ENCODE measurements at regions not wholly inside any gene's neighbourhood (a gene's known extent, or its start where the extent isn't known, plus 50 kb on each side); places are given as distances from the start of the nearest gene placed in this dataset.

- TF ChIP-seq ETV6 (conservative IDR thresholded peaks at IDR 0.05 in 1 of 2, IDR thresholded peaks at IDR 0.05 in 1 of 2; ENCODE audit: borderline replicate concordance in 1 of 2, low read depth in 1 of 2): no peak
These were observed 1574.0 kb downstream of the MAT2B start (continued) for GRCh38 chr5:165079389-165079788.

GRCh38 chr5:165083394-165083793 lies 1578.0 kb downstream of the MAT2B start:
- ChIA-PET SMC1A (ENCODE audit: uncharacterized antibody, unreplicated experiment) (interaction anchor here (1.3 kb wide), 1 partner anchor 67 kb away, joined by 4 read pairs; no protein-coding TSS in a partner anchor), RAD21 (ENCODE audit: unreplicated experiment) (no interaction called here), POLR2A (no interaction called here), CTCF (interaction anchor here (0.8 kb wide), 1 partner anchor 123 kb away, joined by 3 read pairs; no protein-coding TSS in a partner anchor)
- TF ChIP-seq ZZZ3 (IDR thresholded peaks at IDR 0.05; ENCODE audit: control insufficient read depth, insufficient read length, low read depth) (no peak), ZNF384 (IDR thresholded peaks at IDR 0.05; ENCODE audit: borderline replicate concordance, low read depth, low read length) (no peak), RFX5 (IDR thresholded peaks at IDR 0.05; ENCODE audit: low read depth, low read length) (no peak), CREB1 (IDR thresholded peaks at IDR 0.05; ENCODE audit: low read depth) (no peak), MAX (IDR thresholded peaks at IDR 0.05; ENCODE audit: low read depth, low read length) (no peak), ETV6 (conservative IDR thresholded peaks at IDR 0.05 in 1 of 2, IDR thresholded peaks at IDR 0.05 in 1 of 2; ENCODE audit: borderline replicate concordance in 1 of 2, low read depth in 1 of 2) (no peak), NR2C2 (IDR thresholded peaks at IDR 0.05; ENCODE audit: borderline replicate concordance, control insufficient read depth, insufficient read length, low read depth) (no peak), IRF3 (IDR thresholded peaks at IDR 0.05) (no peak), POLR2AphosphoS2 (IDR thresholded peaks at IDR 0.05; ENCODE audit: low read depth, low read length) (no peak), PBX3 (IDR thresholded peaks at IDR 0.05; ENCODE audit: insufficient replicate concordance, low read depth, low read length) (no peak), ATF7 (IDR thresholded peaks at IDR 0.05; ENCODE audit: low read depth) (no peak)
- H2AFZ ChIP-seq (ENCODE audit: control insufficient read depth, low read depth, low read length): no peak overlapping the region
- DNase-seq (ENCODE audit: low read depth, low spot score) (no peak), FAIRE-seq (no peak), ATAC-seq (no peak)
- no peaks in the 10 kb centered on the region for H3K79me2 ChIP-seq (ENCODE audit: control insufficient read depth, insufficient read depth, low read length)
- in situ Hi-C loops (cut with MboI) (no loop called here), intact Hi-C loops (cut with micrococcal nuclease; ENCODE audit: unreplicated experiment) (no loop called here)
- H3K36me3 ChIP-seq (ENCODE audit: control insufficient read depth in 2 of 2, insufficient read depth in 2 of 2, low read length in 1 of 2): no peaks in the 10 kb centered on the region
- H3K4me1 ChIP-seq (ENCODE audit: control insufficient read depth, insufficient read depth, low read length): no peaks in the 10 kb centered on the region
- no TSS peak for BruUV-seq (replicated peaks)
- no peaks in the 10 kb centered on the region for H4K20me1 ChIP-seq (ENCODE audit: control insufficient read depth, insufficient read depth)
- no peak overlapping the region for H3K27ac ChIP-seq (ENCODE audit: control insufficient read depth, insufficient read depth)
- H3K27me3 ChIP-seq (replicated peaks in 1 of 2; ENCODE audit: control insufficient read depth in 2 of 2, insufficient read depth in 2 of 2, low read length in 1 of 2): no peaks in the 10 kb centered on the region
- H3K9me3 ChIP-seq (replicated peaks; ENCODE audit: control insufficient read depth, insufficient read depth, low read length): no peaks in the 10 kb centered on the region
- H3K4me2 ChIP-seq (ENCODE audit: control insufficient read depth, insufficient read depth): no peak overlapping the region
- H3K4me3 ChIP-seq: no peak overlapping the region
- WGBS (ENCODE audit: insufficient coverage, insufficient replicate concordance, low lambda C conversion rate, missing lambda C conversion rate): 0% methylated on average over 1 of the region's 1 CpG
- H3K9ac ChIP-seq (ENCODE audit: control insufficient read depth, insufficient read depth, low read length): no peak overlapping the region

Measured in GM12878 (cell line).